NCI-H1105 treated with DMSO at 0.1 percent for 48 hours (cell line): ENCODE measurements at regions not wholly inside any gene's neighbourhood (a gene's known extent, or its start where the extent isn't known, plus 50 kb on each side); places are given as distances from the start of the nearest gene placed in this dataset.

Experiments
- DNase-seq: peaks from one replicate; lab custom pipeline; 2025; lab: John Stamatoyannopoulos, UW

GRCh38 chr22:27350306-27350705, 451.2 kb downstream of the MN1 start:
- DNase-seq = no peak

- no peak for DNase-seq
Observed at GRCh38 chr22:27352426-27352825, 449.1 kb downstream of the MN1 start.

GRCh38 chr22:27358096-27358870, 443.3 kb downstream of the MN1 start:
- DNase-seq = peak; percentile 19

GRCh38 chr22:27370269-27370668, 431.3 kb downstream of the MN1 start:
- no peak for DNase-seq

GRCh38 chr22:27370987-27371386, 430.6 kb downstream of the MN1 start:
- DNase-seq = no peak

- DNase-seq = no peak
Observed at GRCh38 chr22:27372364-27372763, 429.2 kb downstream of the MN1 start.

- peak; percentile 57 for DNase-seq
Observed at GRCh38 chr22:27372969-27373670, 428.4 kb downstream of the MN1 start.

- peak; percentile 84 for DNase-seq
Observed at GRCh38 chr22:27377501-27378295, 423.9 kb downstream of the MN1 start.

GRCh38 chr22:27378311-27378800, 423.2 kb downstream of the MN1 start:
- no peak for DNase-seq

- no peak for DNase-seq
Observed at GRCh38 chr22:27378995-27379394, 422.6 kb downstream of the MN1 start.

- no peak for DNase-seq
Observed at GRCh38 chr22:27380855-27381254, 420.7 kb downstream of the MN1 start.

GRCh38 chr22:27381552-27381951, 420.0 kb downstream of the MN1 start:
- DNase-seq = no peak

- DNase-seq = no peak
Observed at GRCh38 chr22:27381960-27382742, 419.4 kb downstream of the MN1 start.

GRCh38 chr22:27382947-27383346, 418.6 kb downstream of the MN1 start:
- no peak for DNase-seq

GRCh38 chr22:27383896-27384295, 417.7 kb downstream of the MN1 start:
- no peak for DNase-seq

- no peak for DNase-seq
Observed at GRCh38 chr22:27385261-27385998, 416.1 kb downstream of the MN1 start.

- no peak for DNase-seq
Observed at GRCh38 chr22:27386186-27386585, 415.4 kb downstream of the MN1 start.

GRCh38 chr22:27387561-27387960, 414.0 kb downstream of the MN1 start:
- no peak for DNase-seq

GRCh38 chr22:27388090-27388600, 413.4 kb downstream of the MN1 start:
- DNase-seq = no peak

GRCh38 chr22:27389727-27390075, 411.9 kb downstream of the MN1 start:
- peak; percentile 58 for DNase-seq
